Pons (tissue), 1 donor: ENCODE measurements at regions not wholly inside any gene's neighbourhood (a gene's known extent, or its start where the extent isn't known, plus 50 kb on each side); places are given as distances from the start of the nearest gene placed in this dataset.
A peak's percentile ranks its signal among the peaks of the same experiment; 100 is the strongest.
"Not testable (repeated sequence)": the region's sequence is repeated elsewhere in the genome, so short reads cannot be mapped to it uniquely, and the experiment has no call there.

Source experiments
- DNase-seq: peaks from one replicate; pipeline ENCODE4 v3.0.0-alpha.2; 2016; ENCODE audit warnings: low spot score

GRCh38 chr6:4262526-4262925 is 127.2 kb upstream of the ECI2 start:
- no peak for DNase-seq

DNA sequence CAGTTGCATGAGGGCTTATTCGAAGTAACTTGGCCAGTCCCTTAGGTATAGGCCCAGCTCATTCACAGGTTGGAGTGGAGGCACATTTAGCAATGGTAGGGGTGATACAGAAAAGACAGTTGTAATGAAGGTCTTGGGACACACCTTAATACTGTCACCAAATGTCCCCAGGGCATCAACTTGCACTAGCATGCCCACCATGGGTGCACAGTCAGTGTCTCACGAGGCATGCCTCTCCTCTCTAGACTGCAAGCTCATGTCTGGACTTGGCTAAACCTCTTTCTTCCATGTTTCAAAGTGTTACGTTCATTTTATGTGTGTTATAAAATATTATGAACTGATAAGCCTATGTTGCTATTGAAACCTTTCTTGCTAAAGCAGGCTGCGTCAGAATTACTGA is 124.0 kb upstream of the ECI2 start:
- DNase-seq, result no peak

DNA sequence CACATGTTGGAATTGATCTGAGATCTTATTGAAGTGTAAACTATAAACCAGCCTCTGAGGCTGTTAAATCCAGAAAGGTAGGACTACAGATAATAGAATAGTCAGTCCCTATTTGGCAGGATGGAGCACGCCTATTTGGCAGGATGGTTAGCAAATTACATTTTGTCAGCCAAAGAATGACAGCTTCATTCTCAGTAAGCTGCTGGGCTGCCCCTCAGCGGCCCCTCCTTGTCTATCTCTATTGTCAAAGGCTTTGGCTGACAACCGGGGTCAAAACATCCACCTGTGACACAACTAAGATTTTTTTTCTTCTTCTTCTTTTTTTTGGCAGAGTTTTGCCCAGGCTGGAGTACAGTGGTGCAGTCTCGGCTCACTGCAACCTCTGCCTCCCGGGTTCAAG is 123.4 kb upstream of the ECI2 start:
- no peak for DNase-seq

- no peak for DNase-seq
Measured at GRCh38 chr6:4256969-4257368, 121.6 kb upstream of the ECI2 start.

DNA sequence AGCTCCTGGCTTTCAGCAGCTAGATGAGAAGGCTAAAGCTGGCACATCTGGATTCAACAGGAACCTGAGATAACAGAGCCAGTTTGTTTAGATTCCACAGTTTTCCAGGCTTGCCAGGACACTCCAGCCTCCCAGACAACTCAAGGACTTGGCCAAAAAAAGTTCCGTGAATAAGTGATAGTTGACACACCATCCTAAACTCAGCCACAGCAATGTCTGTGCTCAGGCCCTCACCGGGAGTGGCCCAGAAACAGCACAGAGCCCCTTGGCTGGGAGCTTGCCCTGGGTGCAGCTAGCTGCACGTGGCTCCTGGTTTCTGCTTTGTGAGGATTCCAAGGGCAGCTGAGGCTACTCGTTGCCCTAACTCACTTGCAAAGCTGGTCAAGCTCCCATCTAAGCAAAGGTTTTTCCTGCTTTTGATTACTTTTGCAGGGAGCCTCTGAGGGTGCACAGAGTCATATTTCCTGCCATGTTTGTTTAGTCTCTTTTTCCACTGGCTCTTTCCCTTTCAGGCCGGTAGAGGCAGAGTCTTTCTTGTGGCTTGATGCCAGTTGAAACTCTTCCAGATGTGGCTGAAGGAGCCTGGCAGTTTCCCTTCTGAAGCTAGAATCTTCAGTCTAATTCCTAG is 118.3 kb upstream of the ECI2 start:
- DNase-seq, result peak; percentile 31

DNA sequence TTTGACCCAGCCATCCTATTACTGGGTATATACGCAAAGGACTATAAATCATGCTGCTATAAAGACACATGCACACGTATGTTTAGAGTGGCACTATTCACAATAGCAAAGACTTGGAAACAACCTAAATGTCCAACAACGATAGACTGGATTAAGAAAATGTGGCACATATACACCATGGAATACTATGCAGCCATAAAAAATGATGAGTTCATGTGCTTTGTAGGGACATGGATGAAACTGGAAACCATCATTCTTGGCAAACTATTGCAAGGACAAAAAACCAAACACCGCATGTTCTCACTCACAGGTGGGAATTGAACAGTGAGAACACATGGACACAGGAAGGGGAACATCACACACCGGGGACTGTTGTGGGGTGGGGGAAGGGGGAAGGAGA is 117.1 kb upstream of the ECI2 start:
- not testable (repeated sequence) for DNase-seq

DNA sequence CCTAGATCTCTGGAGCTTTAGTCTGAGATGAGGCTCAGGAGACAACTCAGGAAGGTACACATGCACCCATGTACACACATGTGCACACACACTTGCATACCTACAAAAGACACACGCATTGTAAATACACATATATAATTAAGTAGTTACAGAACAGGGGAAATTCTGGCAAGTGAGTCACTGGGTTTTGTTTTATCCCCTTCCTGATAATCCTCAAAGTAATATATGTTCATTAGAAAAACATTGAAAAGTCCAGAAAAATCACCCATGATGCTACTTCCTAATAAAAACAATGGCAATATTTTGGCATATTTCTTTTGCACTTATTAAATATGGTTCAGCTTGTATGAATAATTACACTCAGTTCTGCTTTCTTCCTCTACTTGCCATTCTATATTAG is 115.3 kb upstream of the ECI2 start:
- no peak for DNase-seq

DNA sequence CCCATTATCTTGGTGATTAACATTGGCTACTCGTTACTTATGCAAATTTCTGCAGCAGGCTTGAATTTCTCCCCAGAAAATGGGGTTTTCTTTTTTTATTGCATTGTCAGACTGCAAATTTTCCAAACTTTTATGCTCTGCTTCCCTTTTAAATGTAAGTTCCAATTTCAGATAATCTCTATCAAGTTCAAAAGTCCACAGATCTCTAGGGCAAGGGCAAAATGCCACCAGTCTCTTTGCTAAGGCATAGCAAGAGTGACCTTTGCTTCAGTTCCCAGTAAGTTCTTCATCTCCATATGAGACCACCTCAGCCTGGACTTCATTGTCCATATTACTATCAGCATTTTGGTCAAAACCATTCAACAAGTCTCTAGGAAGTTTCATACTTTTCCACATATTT is 108.5 kb upstream of the ECI2 start:
- DNase-seq, result not testable (repeated sequence)

DNA sequence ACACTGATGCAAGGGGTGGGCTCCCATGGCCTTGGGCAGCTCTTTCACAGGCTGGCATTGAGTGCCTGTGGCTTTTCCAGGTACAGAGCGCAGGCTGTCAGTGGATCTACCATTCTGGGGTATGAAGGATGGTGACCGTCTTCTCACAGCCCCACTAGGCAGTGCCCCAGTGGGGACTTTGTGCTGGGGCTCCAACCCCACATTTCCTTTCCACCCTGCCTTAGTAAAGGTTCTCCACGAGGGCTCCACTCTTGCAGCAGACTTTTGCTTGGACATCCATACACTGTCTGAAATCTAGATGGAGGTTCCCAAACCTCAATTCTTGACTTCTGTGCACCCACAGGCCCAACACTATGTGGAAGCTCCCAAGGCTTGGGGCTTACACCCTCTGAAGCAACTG is 107.9 kb upstream of the ECI2 start:
- no peak for DNase-seq

DNA sequence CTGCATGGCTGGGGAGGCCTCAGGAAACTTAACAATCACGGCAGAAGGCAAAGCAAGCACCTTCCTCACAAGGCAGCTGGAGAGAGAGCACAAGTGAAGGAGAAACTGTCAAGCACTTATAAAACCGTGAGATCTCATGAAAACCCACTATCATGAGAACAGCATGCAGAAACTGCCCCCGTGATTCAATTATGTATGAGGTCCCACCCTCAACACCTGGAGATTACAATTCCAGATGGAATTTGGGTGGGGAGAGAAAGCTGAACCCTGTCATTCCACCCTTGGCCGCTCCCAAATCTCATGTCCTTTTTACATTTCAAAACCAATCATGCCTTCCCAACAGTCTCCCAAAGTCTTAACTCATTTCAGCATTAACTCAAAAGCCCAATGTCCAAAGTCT is 107.2 kb upstream of the ECI2 start:
- DNase-seq, result no peak

- DNase-seq, result no peak
Measured at GRCh38 chr6:4240148-4240547, 104.8 kb upstream of the ECI2 start.

GRCh38 chr6:4225161-4225872 is 89.9 kb upstream of the ECI2 start:
- no peak for DNase-seq

DNA sequence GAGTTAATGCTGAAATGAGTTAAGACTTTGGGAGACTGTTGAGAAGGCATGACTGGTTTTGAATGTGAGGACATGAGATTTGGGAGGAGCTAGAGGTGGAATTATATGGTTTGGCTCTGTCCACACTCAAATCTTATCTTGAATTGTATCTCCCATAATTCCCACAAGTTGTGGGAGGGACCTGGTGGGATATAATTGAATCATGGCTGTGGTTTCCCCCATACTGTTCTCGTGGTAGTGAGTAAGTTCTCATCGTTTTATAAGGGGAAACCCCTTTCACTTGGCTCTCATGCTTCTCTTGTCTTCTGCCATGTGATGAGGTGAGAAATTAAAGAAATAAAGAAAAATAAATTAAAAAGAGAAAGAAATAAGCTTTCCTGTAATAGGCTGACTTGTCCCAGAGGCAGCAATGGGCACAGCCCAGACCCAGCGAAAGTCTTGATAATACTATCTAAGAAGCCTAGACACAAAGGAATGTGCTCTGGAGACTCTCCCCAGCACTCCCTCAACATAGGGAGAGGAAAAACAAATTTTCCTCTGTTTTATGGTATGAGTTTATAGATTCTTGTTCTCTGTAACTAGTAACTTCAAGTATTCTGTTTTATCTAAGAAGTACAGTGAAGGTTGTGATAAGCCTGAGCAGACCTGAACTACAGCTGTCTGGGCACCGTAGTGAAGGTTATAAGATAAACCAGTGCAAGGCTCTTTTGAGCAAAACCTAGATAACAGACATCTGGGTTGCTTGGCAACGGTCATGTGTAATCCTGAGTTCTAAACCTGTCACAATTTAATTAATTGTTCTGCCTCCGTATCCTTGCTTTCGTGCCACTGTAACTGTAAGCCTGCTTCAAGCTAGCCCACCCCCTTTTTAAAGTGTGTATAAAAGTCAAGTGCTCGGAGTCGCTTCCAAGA is 88.9 kb upstream of the ECI2 start:
- DNase-seq, result no peak

DNA sequence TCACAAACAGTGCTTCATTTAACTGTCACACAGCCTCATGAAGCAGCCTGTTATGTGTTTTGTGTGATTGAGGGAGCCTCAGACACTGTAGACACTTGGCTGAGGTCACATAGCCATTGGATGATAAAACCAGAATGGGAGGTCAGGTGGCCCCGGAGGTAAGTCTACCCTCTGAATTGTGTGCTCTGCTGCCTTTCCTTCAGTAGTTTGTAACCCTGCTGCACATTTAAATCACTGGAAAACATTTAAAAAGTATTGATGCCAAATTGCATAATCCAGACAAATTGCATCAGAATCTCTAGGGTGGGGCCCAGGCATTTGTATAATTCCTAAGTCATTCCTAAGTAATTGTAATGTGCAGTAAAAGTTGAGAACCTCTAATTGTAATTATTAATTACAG is 85.2 kb upstream of the ECI2 start:
- no peak for DNase-seq

DNA sequence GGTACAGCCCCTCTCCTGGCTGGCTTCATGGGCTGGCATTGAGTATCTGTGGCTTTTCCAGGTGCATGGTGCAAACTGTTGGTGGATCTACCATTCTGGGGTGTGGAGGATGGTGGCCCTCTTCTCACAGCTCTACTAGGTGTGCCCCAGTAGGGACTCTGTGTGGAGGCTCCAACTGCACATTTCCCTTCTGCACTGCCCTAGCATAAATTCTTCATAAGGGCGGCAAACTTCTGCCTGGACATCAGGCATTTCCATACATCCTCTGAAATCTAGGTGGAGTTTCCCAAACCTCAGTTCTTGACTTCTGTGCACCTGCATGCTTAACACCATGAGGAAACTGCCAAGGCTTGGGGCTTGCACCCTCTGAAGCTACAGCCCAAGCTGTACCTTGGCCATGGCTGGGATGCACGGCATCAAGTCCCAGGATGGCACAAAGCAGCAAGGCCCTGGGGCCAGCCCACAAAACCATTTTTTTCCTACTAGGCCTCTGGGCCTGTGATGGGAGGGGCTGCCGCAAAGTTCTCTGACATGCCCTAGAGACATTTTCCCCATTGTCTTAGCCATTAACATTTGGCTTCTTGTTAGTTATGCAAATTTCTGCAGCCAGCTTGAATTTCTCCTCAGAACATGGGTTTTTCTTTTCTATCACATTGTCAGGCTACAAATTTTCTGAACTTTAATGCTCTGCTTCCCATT is 83.4 kb upstream of the ECI2 start:
- not testable (repeated sequence) for DNase-seq

- no peak for DNase-seq
Measured at GRCh38 chr6:4212588-4212987, 77.2 kb upstream of the ECI2 start.

DNA sequence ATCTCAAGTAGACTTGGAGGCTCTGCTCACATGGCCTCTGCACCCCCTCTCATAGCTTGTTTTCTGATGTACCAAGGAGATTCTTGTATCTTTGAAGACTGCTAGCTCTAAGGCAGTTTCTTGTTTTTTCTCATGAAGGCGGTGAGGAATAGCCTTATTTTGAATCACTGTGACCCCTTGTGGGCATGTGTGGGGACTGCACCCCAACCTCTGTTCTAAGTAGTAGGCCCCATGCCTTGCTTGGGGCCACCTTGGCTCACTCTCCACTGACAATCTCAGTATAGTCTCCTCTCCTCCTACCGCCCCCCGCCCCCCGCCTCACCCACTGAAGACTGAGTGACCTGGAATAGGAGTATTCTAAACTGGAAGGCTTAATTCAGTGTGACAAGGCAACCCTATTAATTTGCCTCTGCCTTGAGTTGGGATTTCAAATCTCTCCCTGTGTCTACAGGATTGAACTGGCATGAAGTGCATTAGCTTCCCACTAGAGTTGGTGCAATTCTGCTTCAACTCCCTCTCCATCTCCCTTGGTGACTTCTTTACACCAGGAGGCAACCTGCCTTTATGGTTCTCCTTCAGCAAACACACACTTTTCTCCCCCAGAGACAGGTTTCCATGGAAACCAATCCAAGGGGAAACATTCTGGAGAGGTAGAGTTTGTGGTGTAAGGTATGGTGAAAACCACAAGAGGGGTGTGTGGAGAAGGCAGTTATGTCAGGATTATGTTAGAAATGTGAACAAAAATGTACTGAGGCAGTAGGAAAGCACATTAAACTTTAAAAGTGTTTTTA is 75.4 kb upstream of the ECI2 start:
- peak; percentile 60 for DNase-seq

DNA sequence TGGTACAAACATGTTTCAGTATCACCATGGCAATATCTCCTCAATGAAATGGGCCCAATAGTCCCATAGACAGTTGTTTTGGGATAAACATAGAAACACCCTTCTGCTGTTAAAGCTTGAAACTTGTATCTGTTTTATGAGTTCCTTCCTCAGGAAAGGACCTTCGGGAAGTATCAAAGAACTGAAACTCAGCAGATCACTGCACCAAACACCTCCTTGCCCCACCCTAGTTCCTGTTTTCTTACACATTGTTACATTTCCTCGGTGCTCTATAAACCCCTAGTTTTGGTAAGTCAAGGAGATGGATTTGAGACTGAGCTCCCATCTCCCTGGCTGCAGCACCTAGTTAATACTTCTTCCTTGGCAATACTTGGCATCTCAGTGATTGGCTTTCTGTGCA is 73.8 kb upstream of the ECI2 start:
- no peak for DNase-seq

DNA sequence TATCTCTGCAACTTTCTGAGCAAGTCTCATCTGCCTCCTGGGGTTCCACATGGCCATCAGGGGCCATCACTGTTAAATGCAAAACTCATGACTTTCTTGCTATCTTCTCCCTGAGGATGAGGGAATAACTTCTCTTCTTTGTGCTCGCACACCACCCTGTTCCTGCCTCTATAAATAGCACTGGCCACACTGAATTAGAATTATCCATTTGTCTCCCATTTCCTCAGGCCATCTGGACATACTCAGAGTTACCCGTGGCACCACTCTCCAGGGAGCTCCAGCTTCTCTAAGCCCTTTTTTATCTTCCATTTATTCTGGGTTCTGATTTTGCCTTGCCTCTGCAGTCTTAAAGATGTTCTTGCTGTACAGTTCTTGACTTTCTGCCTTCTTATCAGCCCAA is 72.8 kb upstream of the ECI2 start:
- DNase-seq, result no peak

DNA sequence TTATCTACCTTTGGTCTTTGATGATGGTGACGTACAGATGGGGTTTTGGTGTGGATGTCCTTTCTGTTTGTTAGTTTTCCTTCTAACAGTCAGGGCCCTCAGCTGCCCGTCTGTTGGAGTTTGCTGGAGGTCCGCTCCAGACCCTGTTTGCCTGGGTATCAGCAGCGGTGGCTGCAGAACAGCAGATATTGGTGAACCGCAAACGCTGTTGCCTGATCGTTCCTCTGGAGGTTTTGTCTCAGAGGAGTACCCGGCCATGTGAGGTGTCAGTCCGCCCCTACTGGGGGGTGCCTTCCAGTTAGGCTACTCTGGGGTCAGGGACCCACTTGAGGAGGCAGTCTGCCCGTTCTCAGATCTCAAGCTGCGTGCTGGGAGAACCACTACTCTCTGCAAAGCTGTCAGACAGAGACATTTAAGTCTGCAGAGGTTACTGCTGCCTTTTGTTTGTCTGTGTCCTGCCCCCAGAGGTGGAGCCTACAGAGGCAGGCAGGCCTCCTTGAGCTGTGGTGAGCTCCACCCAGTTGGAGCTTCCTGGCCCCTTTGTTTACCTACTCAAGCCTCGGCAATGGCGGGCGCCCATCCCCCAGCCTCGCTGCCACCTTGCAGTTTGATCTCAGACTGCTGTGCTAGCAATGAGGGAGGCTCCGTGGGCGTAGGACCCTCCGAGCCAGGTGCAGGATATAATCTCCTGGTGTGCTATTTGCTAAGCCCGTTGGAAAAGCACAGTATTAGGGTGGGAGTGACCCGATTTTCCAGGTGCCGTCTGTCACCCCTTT is 68.5 kb upstream of the ECI2 start:
- not testable (repeated sequence) for DNase-seq

GRCh38 chr6:4192627-4193026 is 57.3 kb upstream of the ECI2 start:
- DNase-seq, result no peak
